ENCODE measurements at regions not wholly inside any gene's neighbourhood (a gene's known extent, or its start where the extent isn't known, plus 50 kb on each side); places are given as distances from the start of the nearest gene placed in this dataset.

GRCh38 chr1:232687304-232687703 lies 57.4 kb upstream of the SIPA1L2 start:
- no peak for ATAC-seq (ENCODE audit: insufficient read depth, low read depth)
- H2AFZ ChIP-seq (ENCODE audit: low read depth, low read length): no peak overlapping the region
- no peaks in the 10 kb centered on the region for H3K9me3 ChIP-seq (ENCODE audit: insufficient read depth, low read length, severe bottlenecking)
- H3K9ac ChIP-seq (ENCODE audit: low read depth, low read length): no peak overlapping the region
- no peak overlapping the region for H3K4me3 ChIP-seq (ENCODE audit: low read depth in 1 of 2, low read length in 2 of 2)
- H3K4me2 ChIP-seq (ENCODE audit: insufficient read depth, low read length): no peak overlapping the region
- no peaks in the 10 kb centered on the region for H3K4me1 ChIP-seq (ENCODE audit: insufficient read depth, low read length)
- H3K27me3 ChIP-seq (ENCODE audit: insufficient read depth, low read length, poor library complexity): no peaks in the 10 kb centered on the region
- TF ChIP-seq CTCF (IDR thresholded peaks at IDR 0.05; ENCODE audit: borderline replicate concordance, extremely low read depth, low read length, poor library complexity, severe bottlenecking): no peak
- H4K20me1 ChIP-seq (ENCODE audit: insufficient read depth, low read length): no peaks in the 10 kb centered on the region
- H3K36me3 ChIP-seq (ENCODE audit: insufficient read depth, low read length): no peaks in the 10 kb centered on the region
- no peaks in the 10 kb centered on the region for H3K79me2 ChIP-seq (ENCODE audit: insufficient read depth, low read length)
- no peak for DNase-seq
- no peak overlapping the region for H3K27ac ChIP-seq (ENCODE audit: low read length)

- Histone ChIP-seq H3K4me2 (ENCODE audit: insufficient read depth, low read length) (no peak overlapping the region), H3K36me3 (ENCODE audit: insufficient read depth, low read length) (no peaks in the 10 kb centered on the region), H3K79me2 (ENCODE audit: insufficient read depth, low read length) (no peaks in the 10 kb centered on the region), H3K27ac (ENCODE audit: low read length) (no peak overlapping the region), H2AFZ (ENCODE audit: low read depth, low read length) (no peak overlapping the region), H3K9ac (ENCODE audit: low read depth, low read length) (no peak overlapping the region), H4K20me1 (ENCODE audit: insufficient read depth, low read length) (no peaks in the 10 kb centered on the region), H3K9me3 (ENCODE audit: insufficient read depth, low read length, severe bottlenecking) (no peaks in the 10 kb centered on the region), H3K27me3 (ENCODE audit: insufficient read depth, low read length, poor library complexity) (no peaks in the 10 kb centered on the region), H3K4me3 (ENCODE audit: low read depth in 1 of 2, low read length in 2 of 2) (no peak overlapping the region), H3K4me1 (ENCODE audit: insufficient read depth, low read length) (no peaks in the 10 kb centered on the region)
- DNase-seq (no peak), ATAC-seq (ENCODE audit: insufficient read depth, low read depth) (no peak)
- TF ChIP-seq CTCF (IDR thresholded peaks at IDR 0.05; ENCODE audit: borderline replicate concordance, extremely low read depth, low read length, poor library complexity, severe bottlenecking) (no peak), EZH2 (IDR thresholded peaks at IDR 0.05; ENCODE audit: borderline replicate concordance, low read depth, low read length, severe bottlenecking) (no peak)
These were observed 57.8 kb upstream of the SIPA1L2 start for GRCh38 chr1:232687728-232688127.

- Histone ChIP-seq H3K4me2 (ENCODE audit: insufficient read depth, low read length) (no peak overlapping the region), H4K20me1 (ENCODE audit: insufficient read depth, low read length) (no peaks in the 10 kb centered on the region), H3K27ac (ENCODE audit: low read length) (no peak overlapping the region), H3K4me3 (ENCODE audit: low read depth in 1 of 2, low read length in 2 of 2) (no peak overlapping the region), H3K27me3 (ENCODE audit: insufficient read depth, low read length, poor library complexity) (no peaks in the 10 kb centered on the region), H3K4me1 (ENCODE audit: insufficient read depth, low read length) (no peaks in the 10 kb centered on the region), H3K9ac (ENCODE audit: low read depth, low read length) (no peak overlapping the region), H3K79me2 (ENCODE audit: insufficient read depth, low read length) (no peaks in the 10 kb centered on the region), H3K36me3 (ENCODE audit: insufficient read depth, low read length) (no peaks in the 10 kb centered on the region), H3K9me3 (ENCODE audit: insufficient read depth, low read length, severe bottlenecking) (no peaks in the 10 kb centered on the region), H2AFZ (ENCODE audit: low read depth, low read length) (no peak overlapping the region)
- no peak for ATAC-seq (ENCODE audit: insufficient read depth, low read depth)
- DNase-seq: no peak
- no peak for TF ChIP-seq CTCF (IDR thresholded peaks at IDR 0.05; ENCODE audit: borderline replicate concordance, extremely low read depth, low read length, poor library complexity, severe bottlenecking)
- no peak for TF ChIP-seq EZH2 (IDR thresholded peaks at IDR 0.05; ENCODE audit: borderline replicate concordance, low read depth, low read length, severe bottlenecking)
These were observed 58.5 kb upstream of the SIPA1L2 start for GRCh38 chr1:232688398-232688797.

- no peak overlapping the region for H3K9ac ChIP-seq (ENCODE audit: low read depth, low read length)
- no peak for TF ChIP-seq EZH2 (IDR thresholded peaks at IDR 0.05; ENCODE audit: borderline replicate concordance, low read depth, low read length, severe bottlenecking)
- TF ChIP-seq CTCF (IDR thresholded peaks at IDR 0.05; ENCODE audit: borderline replicate concordance, extremely low read depth, low read length, poor library complexity, severe bottlenecking): no peak
- no peak for DNase-seq
- no peaks in the 10 kb centered on the region for H4K20me1 ChIP-seq (ENCODE audit: insufficient read depth, low read length)
- no peak overlapping the region for H3K27ac ChIP-seq (ENCODE audit: low read length)
- H3K4me2 ChIP-seq (ENCODE audit: insufficient read depth, low read length): no peak overlapping the region
- H3K27me3 ChIP-seq (ENCODE audit: insufficient read depth, low read length, poor library complexity): no peaks in the 10 kb centered on the region
- no peaks in the 10 kb centered on the region for H3K36me3 ChIP-seq (ENCODE audit: insufficient read depth, low read length)
- H3K9me3 ChIP-seq (ENCODE audit: insufficient read depth, low read length, severe bottlenecking): no peaks in the 10 kb centered on the region
- H3K4me1 ChIP-seq (ENCODE audit: insufficient read depth, low read length): no peaks in the 10 kb centered on the region
- no peaks in the 10 kb centered on the region for H3K79me2 ChIP-seq (ENCODE audit: insufficient read depth, low read length)
- H2AFZ ChIP-seq (ENCODE audit: low read depth, low read length): no peak overlapping the region
- no peak for ATAC-seq (ENCODE audit: insufficient read depth, low read depth)
- H3K4me3 ChIP-seq (ENCODE audit: low read depth in 1 of 2, low read length in 2 of 2): no peak overlapping the region
These were observed 59.8 kb upstream of the SIPA1L2 start for GRCh38 chr1:232689711-232690110.
